ENCODE measurements at regions not wholly inside any gene's neighbourhood (a gene's known extent, or its start where the extent isn't known, plus 50 kb on each side); places are given as distances from the start of the nearest gene placed in this dataset.

DNA sequence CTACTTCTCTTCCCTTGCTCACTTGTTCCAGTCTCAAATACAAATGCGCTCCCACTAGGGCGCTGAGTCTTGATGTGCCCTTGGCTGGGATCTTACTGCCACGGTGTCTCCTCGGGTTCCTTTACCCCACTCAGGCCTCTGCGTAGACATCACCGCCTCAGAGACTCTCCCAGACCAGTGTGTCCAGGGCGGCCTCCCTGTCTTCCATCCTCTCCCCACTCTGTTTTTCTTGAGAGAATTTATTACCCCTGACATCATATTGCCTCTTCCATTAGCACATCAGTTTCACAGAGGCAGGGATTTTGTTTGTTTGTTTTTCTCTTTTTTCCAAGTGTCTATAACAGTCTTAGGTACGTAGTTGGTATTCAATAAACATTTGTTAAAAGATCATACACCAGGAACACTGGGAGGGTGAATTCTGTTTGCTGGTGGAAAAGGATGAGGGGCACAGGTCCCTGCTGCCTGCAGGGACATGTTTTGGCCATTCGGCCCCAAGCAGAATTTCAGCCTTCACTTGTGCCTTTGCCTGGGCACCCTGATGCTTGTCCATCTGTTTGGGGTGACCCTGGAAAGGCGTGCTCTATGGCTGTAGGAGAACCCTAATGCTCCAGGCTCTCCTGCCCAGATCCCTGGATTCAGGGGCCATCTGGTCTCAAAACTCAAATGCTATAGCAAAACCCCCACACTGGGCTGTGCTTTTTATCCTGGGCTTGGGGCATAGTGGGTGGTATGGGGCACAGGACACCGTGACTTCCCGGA is 55.0 kb downstream of the RPL37A start:
- H3K4me3 ChIP-seq (ENCODE audit: low read depth, low read length) = no peak overlapping the region
- H3K27ac ChIP-seq (ENCODE audit: low read depth, low read length) = no peak overlapping the region
- no peaks in the 10 kb centered on the region for H3K27me3 ChIP-seq (ENCODE audit: control insufficient read depth, insufficient read depth, low read length)
- no peaks in the 10 kb centered on the region for H3K36me3 ChIP-seq (ENCODE audit: control insufficient read depth, insufficient read depth, low read length)
- no peak overlapping the region for H3K9ac ChIP-seq (ENCODE audit: low read length)
- H3K9me3 ChIP-seq (ENCODE audit: control insufficient read depth, insufficient read depth, low read depth, low read length) = no peaks in the 10 kb centered on the region
- H3K4me1 ChIP-seq (ENCODE audit: control insufficient read depth, insufficient read depth, low read length) = peaks cover 29% of the 10 kb centered on the region

DNA sequence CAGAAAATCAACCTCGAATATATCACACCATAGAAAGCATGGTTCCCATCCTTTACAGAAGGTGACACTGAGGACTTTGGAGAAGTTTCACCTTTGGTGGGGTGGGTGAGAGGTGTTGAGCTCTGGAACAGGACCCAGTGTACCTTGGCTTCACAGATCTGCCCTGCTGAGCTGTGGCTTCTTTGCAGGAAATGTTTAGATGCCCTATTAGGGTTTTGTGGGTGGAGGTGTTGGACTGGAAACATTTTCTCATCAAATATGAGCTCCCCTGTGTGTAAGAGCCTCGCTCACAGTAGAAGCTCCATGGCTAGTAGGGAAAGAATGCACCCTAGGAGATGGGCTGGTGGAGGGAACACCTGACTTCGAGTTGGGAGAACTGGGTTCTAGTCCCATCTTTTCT is 55.6 kb downstream of the RPL37A start:
- Histone ChIP-seq H3K4me1 (ENCODE audit: control insufficient read depth, insufficient read depth, low read length) (peaks cover 29% of the 10 kb centered on the region), H3K9ac (ENCODE audit: low read length) (no peak overlapping the region), H3K9me3 (ENCODE audit: control insufficient read depth, insufficient read depth, low read depth, low read length) (no peaks in the 10 kb centered on the region), H3K27ac (ENCODE audit: low read depth, low read length) (no peak overlapping the region), H3K36me3 (ENCODE audit: control insufficient read depth, insufficient read depth, low read length) (no peaks in the 10 kb centered on the region), H3K27me3 (ENCODE audit: control insufficient read depth, insufficient read depth, low read length) (no peaks in the 10 kb centered on the region), H3K4me3 (ENCODE audit: low read depth, low read length) (no peak overlapping the region)

DNA sequence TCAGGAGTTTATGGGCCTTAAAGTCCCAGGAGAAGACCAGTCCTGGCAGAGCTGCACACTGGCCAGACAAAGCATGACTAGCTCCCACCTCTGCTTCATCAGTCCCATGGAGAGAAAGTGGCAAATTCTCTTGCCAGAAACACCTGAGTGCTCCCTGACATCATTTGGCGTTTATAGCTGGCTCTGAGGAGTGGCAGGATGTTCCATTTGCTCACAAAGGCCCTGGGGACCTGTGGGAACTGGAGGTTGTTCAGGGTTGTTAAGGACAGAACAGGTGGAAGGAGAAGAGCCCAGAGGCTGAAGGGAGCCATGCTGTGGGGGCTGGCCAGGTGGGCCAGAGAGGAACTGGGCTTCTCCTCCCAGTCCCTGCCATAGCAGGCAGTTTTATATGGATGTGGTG is 56.1 kb downstream of the RPL37A start:
- H3K27ac ChIP-seq (ENCODE audit: low read depth, low read length) = no peak overlapping the region
- peaks cover 28% of the 10 kb centered on the region for H3K4me1 ChIP-seq (ENCODE audit: control insufficient read depth, insufficient read depth, low read length)
- no peak overlapping the region for H3K9ac ChIP-seq (ENCODE audit: low read length)
- no peaks in the 10 kb centered on the region for H3K36me3 ChIP-seq (ENCODE audit: control insufficient read depth, insufficient read depth, low read length)
- H3K9me3 ChIP-seq (ENCODE audit: control insufficient read depth, insufficient read depth, low read depth, low read length) = no peaks in the 10 kb centered on the region
- H3K4me3 ChIP-seq (ENCODE audit: low read depth, low read length) = no peak overlapping the region
- no peaks in the 10 kb centered on the region for H3K27me3 ChIP-seq (ENCODE audit: control insufficient read depth, insufficient read depth, low read length)

DNA sequence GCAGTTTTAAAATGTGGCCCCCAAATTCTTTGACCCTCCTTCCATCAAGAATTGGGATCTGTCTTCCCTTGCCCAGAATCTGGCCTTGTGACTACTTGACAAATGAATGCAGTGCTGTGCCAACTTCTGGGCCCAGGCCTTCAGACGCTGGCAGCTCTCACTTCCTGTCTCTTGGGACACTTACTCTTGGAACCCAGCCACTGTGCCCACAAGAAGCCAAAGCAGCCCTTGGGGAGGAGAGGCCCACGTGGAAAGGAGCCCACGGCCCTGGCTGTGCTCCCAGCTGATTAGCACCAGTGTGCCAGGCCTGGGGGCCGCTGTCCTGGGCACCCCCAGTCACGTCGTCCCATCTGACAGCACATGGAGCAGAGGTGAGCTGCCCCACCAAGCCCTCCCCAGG is 56.6 kb downstream of the RPL37A start:
- Histone ChIP-seq H3K4me1 (ENCODE audit: control insufficient read depth, insufficient read depth, low read length) (peaks cover 23% of the 10 kb centered on the region), H3K9me3 (ENCODE audit: control insufficient read depth, insufficient read depth, low read depth, low read length) (no peaks in the 10 kb centered on the region), H3K27me3 (ENCODE audit: control insufficient read depth, insufficient read depth, low read length) (no peaks in the 10 kb centered on the region), H3K27ac (ENCODE audit: low read depth, low read length) (no peak overlapping the region), H3K36me3 (ENCODE audit: control insufficient read depth, insufficient read depth, low read length) (no peaks in the 10 kb centered on the region), H3K4me3 (ENCODE audit: low read depth, low read length) (no peak overlapping the region), H3K9ac (ENCODE audit: low read length) (no peak overlapping the region)

DNA sequence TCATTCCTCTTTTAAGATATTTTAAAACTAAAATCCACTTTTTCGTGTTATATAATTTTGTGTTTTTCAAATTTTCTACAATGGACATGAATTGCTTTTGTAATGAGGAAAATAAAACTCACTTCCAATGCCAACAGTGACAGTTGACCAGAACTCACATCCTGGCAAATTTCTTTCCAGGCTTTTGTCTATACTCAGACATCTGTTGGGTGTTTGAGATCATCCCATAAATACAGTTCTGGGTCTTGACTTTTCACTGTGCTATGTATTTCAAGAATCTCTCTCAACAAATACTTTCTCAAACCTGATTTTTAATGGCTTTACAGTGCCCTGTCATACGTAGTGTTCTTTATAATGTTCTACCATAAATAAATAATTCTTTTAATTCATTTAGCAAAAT is 57.6 kb downstream of the RPL37A start:
- Histone ChIP-seq H3K4me3 (ENCODE audit: low read depth, low read length) (no peak overlapping the region), H3K4me1 (ENCODE audit: control insufficient read depth, insufficient read depth, low read length) (peaks cover 20% of the 10 kb centered on the region), H3K9ac (ENCODE audit: low read length) (no peak overlapping the region), H3K27me3 (ENCODE audit: control insufficient read depth, insufficient read depth, low read length) (no peaks in the 10 kb centered on the region), H3K9me3 (ENCODE audit: control insufficient read depth, insufficient read depth, low read depth, low read length) (no peaks in the 10 kb centered on the region), H3K36me3 (ENCODE audit: control insufficient read depth, insufficient read depth, low read length) (no peaks in the 10 kb centered on the region), H3K27ac (ENCODE audit: low read depth, low read length) (no peak overlapping the region)

DNA sequence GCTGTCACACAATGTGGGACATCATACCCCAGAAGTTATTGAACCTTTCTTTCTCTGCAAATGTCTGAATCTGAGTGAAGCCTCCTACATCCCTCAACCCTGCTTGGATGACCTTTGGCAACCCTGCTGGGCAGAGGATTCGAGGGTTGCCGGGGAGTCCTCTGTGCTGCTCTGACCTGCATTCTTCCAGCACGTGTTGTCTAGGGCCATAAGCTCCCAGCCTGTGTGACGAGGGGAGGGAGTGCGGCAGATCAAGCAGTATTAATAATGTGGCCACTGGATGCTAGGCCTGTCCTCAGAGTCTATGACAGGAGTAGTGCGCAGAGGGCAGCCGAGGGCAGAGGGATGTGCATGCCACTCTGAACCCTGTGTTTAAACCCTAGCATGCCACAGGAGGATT is 58.8 kb downstream of the RPL37A start:
- Histone ChIP-seq H3K9ac (ENCODE audit: low read length) (no peak overlapping the region), H3K4me1 (ENCODE audit: control insufficient read depth, insufficient read depth, low read length) (peaks cover 23% of the 10 kb centered on the region), H3K4me3 (ENCODE audit: low read depth, low read length) (no peak overlapping the region), H3K27me3 (ENCODE audit: control insufficient read depth, insufficient read depth, low read length) (no peaks in the 10 kb centered on the region), H3K36me3 (ENCODE audit: control insufficient read depth, insufficient read depth, low read length) (no peaks in the 10 kb centered on the region), H3K27ac (ENCODE audit: low read depth, low read length) (no peak overlapping the region), H3K9me3 (ENCODE audit: control insufficient read depth, insufficient read depth, low read depth, low read length) (no peaks in the 10 kb centered on the region)

DNA sequence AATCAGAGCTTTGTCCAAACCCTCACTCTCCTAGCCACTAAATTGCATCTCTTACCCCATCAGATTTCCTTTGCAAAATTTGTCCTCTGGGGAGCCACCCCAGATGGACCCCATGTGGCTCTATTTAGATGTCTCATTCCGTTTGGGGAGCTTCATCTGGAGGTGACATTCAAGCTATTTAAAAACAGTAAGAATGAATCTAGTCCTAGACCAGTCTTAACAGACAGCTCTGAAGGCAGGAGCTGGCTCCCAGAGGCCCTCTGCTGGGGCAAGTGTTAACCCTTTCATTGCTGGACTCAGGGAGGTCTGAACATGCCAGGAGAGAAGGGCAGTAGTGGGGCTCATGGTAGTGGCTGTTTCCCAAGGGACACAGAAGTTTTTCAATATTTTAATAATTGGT is 59.2 kb downstream of the RPL37A start:
- no peaks in the 10 kb centered on the region for H3K9me3 ChIP-seq (ENCODE audit: control insufficient read depth, insufficient read depth, low read depth, low read length)
- H3K27ac ChIP-seq (ENCODE audit: low read depth, low read length) = no peak overlapping the region
- no peak overlapping the region for H3K4me3 ChIP-seq (ENCODE audit: low read depth, low read length)
- peaks cover 25% of the 10 kb centered on the region for H3K4me1 ChIP-seq (ENCODE audit: control insufficient read depth, insufficient read depth, low read length)
- H3K9ac ChIP-seq (ENCODE audit: low read length) = no peak overlapping the region
- no peaks in the 10 kb centered on the region for H3K36me3 ChIP-seq (ENCODE audit: control insufficient read depth, insufficient read depth, low read length)
- H3K27me3 ChIP-seq (ENCODE audit: control insufficient read depth, insufficient read depth, low read length) = no peaks in the 10 kb centered on the region

DNA sequence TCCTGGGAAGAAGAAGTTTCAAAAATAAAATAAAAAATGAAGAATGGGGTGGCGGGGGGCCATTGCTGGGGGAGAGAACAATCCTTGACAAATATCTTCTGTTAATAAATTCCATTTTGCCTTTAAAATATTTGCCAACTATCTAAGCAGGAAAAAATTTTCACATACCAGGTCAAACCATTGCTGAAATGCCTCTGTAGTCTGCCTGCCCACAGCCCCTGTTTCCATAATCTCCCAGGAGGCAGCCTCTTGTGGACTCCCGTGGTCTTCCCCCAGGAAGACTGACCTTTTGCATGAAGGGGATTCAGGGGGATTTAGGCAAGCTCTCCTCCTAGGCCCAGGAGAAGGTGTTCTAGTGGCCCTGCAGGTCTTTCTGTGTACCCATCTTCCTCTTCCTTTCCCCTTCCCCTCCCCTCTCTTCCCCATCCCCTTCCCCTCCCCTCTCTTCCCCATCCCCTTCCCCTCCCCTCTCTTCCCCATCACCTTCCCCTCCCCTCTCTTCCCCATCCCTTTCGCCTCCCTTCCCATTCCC is 61.0 kb downstream of the RPL37A start:
- peaks cover 28% of the 10 kb centered on the region for H3K4me1 ChIP-seq (ENCODE audit: control insufficient read depth, insufficient read depth, low read length)
- H3K36me3 ChIP-seq (ENCODE audit: control insufficient read depth, insufficient read depth, low read length) = no peaks in the 10 kb centered on the region
- H3K27ac ChIP-seq (ENCODE audit: low read depth, low read length) = no peak overlapping the region
- H3K27me3 ChIP-seq (ENCODE audit: control insufficient read depth, insufficient read depth, low read length) = no peaks in the 10 kb centered on the region
- H3K9me3 ChIP-seq (ENCODE audit: control insufficient read depth, insufficient read depth, low read depth, low read length) = no peaks in the 10 kb centered on the region
- no peak overlapping the region for H3K9ac ChIP-seq (ENCODE audit: low read length)
- no peak overlapping the region for H3K4me3 ChIP-seq (ENCODE audit: low read depth, low read length)

DNA sequence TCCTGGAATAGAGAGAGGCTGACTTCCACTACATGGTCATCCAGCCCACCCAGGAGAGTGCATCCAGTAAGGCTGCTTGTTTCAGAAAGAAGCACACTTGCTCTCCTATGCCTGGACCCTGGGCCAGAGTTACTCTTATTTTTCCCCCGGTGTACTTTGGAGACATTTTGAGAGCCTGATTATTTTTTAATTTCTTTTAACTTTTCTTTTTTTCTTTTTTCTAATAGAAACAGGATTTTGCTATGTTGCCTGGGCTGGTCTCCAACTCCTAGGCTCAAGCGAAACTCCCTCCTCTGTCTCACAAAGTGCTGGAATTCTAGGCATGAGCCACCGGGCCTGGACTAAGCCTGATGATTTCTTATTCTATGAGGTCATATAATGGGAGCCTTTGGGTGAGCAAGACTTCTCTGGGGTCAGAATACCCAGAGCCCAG is 62.2 kb downstream of the RPL37A start:
- H3K9ac ChIP-seq (ENCODE audit: low read length) = no peak overlapping the region
- H3K27ac ChIP-seq (ENCODE audit: low read depth, low read length) = no peak overlapping the region
- no peak overlapping the region for H3K4me3 ChIP-seq (ENCODE audit: low read depth, low read length)
- H3K9me3 ChIP-seq (ENCODE audit: control insufficient read depth, insufficient read depth, low read depth, low read length) = no peaks in the 10 kb centered on the region
- no peaks in the 10 kb centered on the region for H3K36me3 ChIP-seq (ENCODE audit: control insufficient read depth, insufficient read depth, low read length)
- H3K27me3 ChIP-seq (ENCODE audit: control insufficient read depth, insufficient read depth, low read length) = no peaks in the 10 kb centered on the region
- peaks cover 31% of the 10 kb centered on the region for H3K4me1 ChIP-seq (ENCODE audit: control insufficient read depth, insufficient read depth, low read length)

DNA sequence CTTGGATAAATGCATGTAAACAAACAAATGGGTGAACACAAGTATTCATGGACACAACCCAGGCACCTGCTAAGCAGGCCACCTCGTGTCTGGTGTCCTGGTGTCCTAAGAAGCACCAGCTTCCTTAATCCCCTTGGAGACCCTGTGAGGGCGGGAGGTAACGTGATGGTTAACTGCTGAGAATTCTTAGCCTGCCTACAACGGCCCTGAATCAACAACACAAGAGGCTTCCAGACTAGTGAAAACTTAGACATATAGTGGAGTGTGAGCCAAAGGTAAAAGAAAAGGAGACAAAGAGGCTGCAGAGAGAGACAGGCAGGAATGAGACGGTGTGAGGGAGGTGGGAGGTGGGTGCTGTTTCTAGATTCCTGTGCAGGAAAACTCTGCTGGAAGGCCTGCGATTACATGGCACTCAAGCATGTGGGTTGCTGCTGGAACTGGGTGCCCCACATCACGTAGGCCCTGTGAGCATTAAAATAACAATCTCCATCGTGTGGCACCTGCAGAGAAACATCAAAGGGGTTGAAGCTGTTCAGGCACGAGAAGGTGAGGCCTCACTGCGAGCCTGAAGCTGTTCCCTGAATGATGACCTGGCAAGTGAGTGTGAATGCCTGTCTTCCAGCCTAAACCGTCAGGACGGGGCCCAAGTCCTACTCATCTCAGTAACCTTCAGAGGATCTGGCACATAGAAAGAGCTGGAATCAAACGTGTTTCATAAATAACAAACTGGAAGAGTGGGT is 64.2 kb downstream of the RPL37A start:
- Histone ChIP-seq H3K36me3 (ENCODE audit: control insufficient read depth, insufficient read depth, low read length) (no peaks in the 10 kb centered on the region), H3K9me3 (ENCODE audit: control insufficient read depth, insufficient read depth, low read depth, low read length) (no peaks in the 10 kb centered on the region), H3K4me3 (ENCODE audit: low read depth, low read length) (no peak overlapping the region), H3K9ac (ENCODE audit: low read length) (no peak overlapping the region), H3K27me3 (ENCODE audit: control insufficient read depth, insufficient read depth, low read length) (no peaks in the 10 kb centered on the region), H3K27ac (ENCODE audit: low read depth, low read length) (no peak overlapping the region), H3K4me1 (ENCODE audit: control insufficient read depth, insufficient read depth, low read length) (peaks cover 24% of the 10 kb centered on the region)

DNA sequence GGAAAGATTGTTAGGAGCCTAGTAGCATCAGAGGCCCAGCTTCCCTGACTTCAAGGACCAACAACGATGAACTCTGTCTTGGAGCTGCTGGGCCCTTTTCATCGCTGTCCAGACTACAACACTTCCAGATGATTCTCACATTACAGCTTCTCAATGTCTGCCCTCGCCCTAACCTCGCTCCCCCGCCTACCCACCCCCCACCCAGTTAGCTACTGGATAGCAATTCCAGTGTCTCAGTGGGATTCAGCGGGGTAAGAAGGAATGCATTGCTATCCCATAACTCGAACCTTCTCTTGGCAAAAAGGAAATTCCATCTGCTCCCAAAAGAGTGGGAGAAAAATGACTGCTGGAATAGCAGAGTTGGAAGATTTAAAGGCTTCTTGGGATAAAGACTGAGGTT is 65.0 kb downstream of the RPL37A start:
- H3K4me3 ChIP-seq (ENCODE audit: low read depth, low read length) = no peak overlapping the region
- no peaks in the 10 kb centered on the region for H3K27me3 ChIP-seq (ENCODE audit: control insufficient read depth, insufficient read depth, low read length)
- peaks cover 24% of the 10 kb centered on the region for H3K4me1 ChIP-seq (ENCODE audit: control insufficient read depth, insufficient read depth, low read length)
- no peak overlapping the region for H3K27ac ChIP-seq (ENCODE audit: low read depth, low read length)
- H3K9me3 ChIP-seq (ENCODE audit: control insufficient read depth, insufficient read depth, low read depth, low read length) = no peaks in the 10 kb centered on the region
- no peak overlapping the region for H3K9ac ChIP-seq (ENCODE audit: low read length)
- no peaks in the 10 kb centered on the region for H3K36me3 ChIP-seq (ENCODE audit: control insufficient read depth, insufficient read depth, low read length)

All from HUES6 (cell line).